HG02870 (cell line): ENCODE measurements at regions not wholly inside any gene's neighbourhood (a gene's known extent, or its start where the extent isn't known, plus 50 kb on each side); places are given as distances from the start of the nearest gene placed in this dataset.

Source experiments
- ATAC-seq: cut with Tn5 transposase; IDR thresholded peaks from one replicate; pipeline ENCODE4 v1.9.1; 2021; ENCODE audit warnings: mild to moderate bottlenecking, moderate library complexity; ENCODE audit not compliant: unreplicated experiment

- no peak for ATAC-seq
Measured at GRCh38 chr6:26214803-26215584, 127.8 kb downstream of the HFE start.

DNA sequence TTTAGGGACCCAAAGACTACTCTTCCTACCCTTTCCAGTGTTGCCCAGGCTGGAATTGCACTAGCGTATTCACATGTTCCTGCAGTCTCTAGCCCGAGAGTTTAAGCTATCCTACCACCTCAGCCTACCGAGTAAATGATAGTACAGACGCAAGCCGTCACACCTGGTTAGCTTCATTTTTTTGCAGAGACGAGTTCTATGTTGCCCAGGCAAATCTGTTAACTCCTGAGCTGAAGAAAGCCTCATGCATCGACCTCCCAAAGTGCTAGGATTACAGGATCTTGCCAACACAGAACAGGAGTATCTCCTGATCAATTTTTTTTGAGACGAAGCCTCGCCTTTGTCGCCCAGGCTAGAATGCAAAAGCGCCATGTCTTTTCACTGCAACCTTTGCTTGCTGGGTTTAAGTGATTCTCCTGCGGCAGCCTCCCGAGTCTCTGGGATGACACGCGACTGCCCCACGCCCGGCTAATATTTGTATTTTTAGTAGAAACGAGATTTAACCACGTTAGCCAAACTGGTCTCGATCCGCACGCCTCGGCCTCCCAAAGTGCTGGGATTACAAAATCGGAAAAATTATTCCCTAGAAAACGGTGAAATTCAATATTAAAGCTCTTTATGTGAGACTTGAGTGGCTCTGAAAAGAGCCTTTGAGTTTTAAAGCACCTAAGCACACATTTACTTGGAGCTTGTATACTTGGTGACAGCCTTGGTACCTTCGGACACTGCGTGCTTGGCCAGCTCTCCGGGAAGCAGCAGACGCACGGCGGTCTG, 128.5 kb downstream of the HFE start:
- ATAC-seq: peak; percentile 4

DNA sequence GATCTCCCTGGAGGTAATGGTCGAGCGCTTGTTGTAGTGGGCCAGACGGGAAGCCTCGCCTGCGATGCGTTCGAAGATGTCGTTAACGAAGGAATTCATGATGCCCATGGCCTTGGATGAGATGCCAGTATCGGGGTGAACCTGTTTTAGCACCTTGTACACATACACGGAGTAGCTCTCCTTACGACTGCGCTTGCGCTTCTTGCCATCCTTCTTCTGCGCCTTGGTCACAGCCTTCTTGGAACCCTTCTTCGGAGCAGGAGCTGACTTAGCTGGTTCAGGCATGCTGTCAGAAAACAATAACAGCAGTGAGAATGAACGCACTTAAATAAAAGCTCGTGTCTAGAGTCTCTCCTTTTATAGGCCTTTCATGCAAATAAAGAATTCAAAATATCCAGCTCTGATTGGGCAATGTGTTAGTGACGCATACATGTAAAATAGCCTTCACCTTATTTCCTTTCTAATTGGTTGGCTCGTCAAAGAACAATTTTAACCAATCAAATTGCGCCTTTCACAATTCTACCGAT, 129.2 kb downstream of the HFE start:
- ATAC-seq: peak; percentile 76

GRCh38 chr6:26216886-26217713, 129.9 kb downstream of the HFE start:
- no peak for ATAC-seq

GRCh38 chr6:26217714-26218075, 130.5 kb downstream of the HFE start:
- no peak for ATAC-seq

DNA sequence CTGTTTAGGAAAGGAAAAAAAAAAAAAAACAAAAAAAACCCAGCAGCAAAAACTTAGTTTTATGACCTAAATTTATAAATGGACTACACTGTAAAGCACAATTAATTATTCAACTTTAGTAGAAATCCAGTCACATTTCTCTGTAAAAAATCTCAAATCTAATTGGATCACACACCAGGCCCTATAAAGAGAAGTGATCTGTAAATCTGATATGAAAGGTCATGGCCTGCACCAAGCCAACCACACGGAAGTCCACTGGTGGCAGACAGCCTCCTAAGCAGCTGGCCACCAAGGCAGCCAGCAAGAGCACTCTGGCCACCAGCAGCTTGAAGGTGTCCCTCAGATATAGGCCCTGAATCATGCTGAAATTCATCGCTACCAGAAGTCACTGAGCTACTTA, 131.6 kb downstream of the HFE start:
- no peak for ATAC-seq

- ATAC-seq: no peak
Measured at GRCh38 chr6:26220145-26220970, 133.1 kb downstream of the HFE start.

GRCh38 chr6:26221186-26221585, 134.0 kb downstream of the HFE start:
- ATAC-seq: no peak

GRCh38 chr6:26222571-26222970, 135.3 kb downstream of the HFE start:
- ATAC-seq: no peak

DNA sequence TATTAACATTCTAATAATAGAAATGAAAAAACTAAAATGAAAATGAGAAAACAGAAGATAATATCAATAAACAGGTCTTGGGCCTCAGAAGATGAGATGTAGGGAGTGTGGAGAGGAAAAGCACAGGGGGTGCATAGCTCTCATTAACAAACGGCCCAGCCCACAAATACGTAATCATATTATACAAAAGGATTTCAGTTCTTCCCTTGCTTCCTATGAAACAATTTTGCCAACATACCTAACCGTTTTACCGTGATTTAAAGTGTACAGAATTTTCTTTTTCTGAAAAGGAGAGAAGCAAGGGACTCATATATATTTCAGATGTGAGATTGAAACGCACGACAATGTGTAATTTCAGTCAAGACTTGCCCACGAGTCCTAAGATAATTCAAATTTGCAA, 136.0 kb downstream of the HFE start:
- no peak for ATAC-seq

- ATAC-seq: peak; percentile 62
Measured at GRCh38 chr6:26223650-26224546, 136.7 kb downstream of the HFE start.

DNA sequence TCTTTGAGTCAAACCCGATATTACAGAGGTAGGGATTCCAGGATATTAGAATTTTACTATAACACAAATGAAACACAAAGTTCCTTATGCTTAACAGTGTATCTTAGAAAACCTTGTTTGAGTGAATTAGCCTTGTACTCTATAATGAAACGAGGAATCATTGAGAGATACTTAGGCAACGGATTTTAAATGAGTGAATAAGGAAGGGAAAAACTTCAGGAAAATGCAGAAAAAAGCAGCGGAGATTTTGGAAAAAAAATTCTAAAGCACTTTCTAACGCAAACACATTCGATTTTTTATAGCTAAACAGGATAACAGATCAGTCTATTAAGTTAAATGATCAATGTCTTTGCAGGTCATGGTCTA, 137.3 kb downstream of the HFE start:
- no peak for ATAC-seq

- ATAC-seq: no peak
Measured at GRCh38 chr6:26224940-26225847, 138.0 kb downstream of the HFE start.

DNA sequence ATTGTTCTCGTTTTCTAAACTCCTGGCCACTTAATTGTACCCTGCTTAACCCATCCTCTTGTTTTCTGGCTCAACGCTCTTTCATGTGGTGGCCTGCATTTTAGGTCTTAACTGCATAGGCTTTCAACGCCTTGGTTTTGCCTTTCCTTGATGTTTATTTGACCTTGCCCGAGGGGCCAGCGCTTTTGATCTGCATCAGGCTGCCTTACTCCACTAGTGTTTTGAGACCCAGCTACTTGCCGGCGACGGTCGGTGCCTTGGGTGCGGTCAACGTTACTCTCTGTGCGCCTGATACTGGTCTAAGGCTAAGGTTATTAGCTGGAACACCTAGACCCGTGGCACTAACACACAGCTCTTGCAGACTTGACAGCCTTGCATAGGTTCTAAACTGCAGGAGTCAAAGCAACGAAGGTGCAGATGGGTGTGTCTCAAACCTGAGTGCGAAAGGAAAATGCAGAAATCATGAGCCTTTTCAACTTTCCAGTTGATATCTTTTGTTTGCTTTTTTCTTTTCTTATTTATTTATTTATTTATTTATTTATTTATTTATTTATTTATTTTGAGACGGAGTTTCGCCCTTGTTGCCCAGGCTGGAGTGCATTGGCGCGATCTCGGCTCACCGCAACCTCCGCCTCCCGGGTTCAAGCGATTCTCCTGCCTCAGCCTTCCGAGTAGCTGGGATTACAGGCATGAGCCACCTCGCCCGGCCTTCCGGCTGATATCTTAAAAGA, 138.8 kb downstream of the HFE start:
- ATAC-seq: no peak

- no peak for ATAC-seq
Measured at GRCh38 chr6:26226579-26226967, 138.4 kb upstream of the BTN3A2 start.

GRCh38 chr6:26230351-26230750, 134.6 kb upstream of the BTN3A2 start:
- ATAC-seq: no peak

- ATAC-seq: no peak
Measured at GRCh38 chr6:26231006-26231587, 133.9 kb upstream of the BTN3A2 start.
